ENCODE measurements at regions not wholly inside any gene's neighbourhood (a gene's known extent, or its start where the extent isn't known, plus 50 kb on each side); places are given as distances from the start of the nearest gene placed in this dataset.

GRCh38 chr11:13141731-13142709 lies 132.9 kb downstream of the RASSF10 start:
- no peak for TF ChIP-seq CTCF (IDR thresholded peaks at IDR 0.05)
- TF ChIP-seq POLR2A (IDR thresholded peaks at IDR 0.05): no peak
- TF ChIP-seq POLR2AphosphoS5 (IDR thresholded peaks at IDR 0.05; ENCODE audit: insufficient read depth in 1 of 2, low read depth in 1 of 2): no peak

All from vagina (tissue), 2 donors.